Motor neuron (in vitro differentiated cells): ENCODE measurements at regions not wholly inside any gene's neighbourhood (a gene's known extent, or its start where the extent isn't known, plus 50 kb on each side); places are given as distances from the start of the nearest gene placed in this dataset.
"Not testable (repeated sequence)": the region's sequence is repeated elsewhere in the genome, so short reads cannot be mapped to it uniquely, and the experiment has no call there.

Experiments
- ATAC-seq, 8 experiments: fragments of 200-7000 bp; cut with Tn5 transposase; replicated peaks in 6 of 8; 2 replicates each; pipeline ENCODE4 v1.8.0; 2021; ENCODE audit warnings: mild to moderate bottlenecking in 8 of 8, moderate library complexity in 8 of 8
- H3K27ac ChIP-seq, 2 donors: fragments of 250-450 bp; sonication (Bioruptor Pico); 2 replicates each; pipeline ENCODE4 v1.9.0; 2021; ENCODE audit warnings: antibody characterized with exemption in 2 of 2, mild to moderate bottlenecking in 2 of 2, moderate library complexity in 1 of 2
- H3K4me1 ChIP-seq, 2 donors: fragments of 250-450 bp; sonication (Bioruptor Pico); replicated peaks in 1 of 2; 2 replicates each; pipeline ENCODE4 v1.6.1; 2021; ENCODE audit warnings: antibody characterized with exemption in 2 of 2, mild to moderate bottlenecking in 2 of 2, moderate library complexity in 1 of 2
- H3K4me3 ChIP-seq, 5 donors: fragments of 250-450 bp; sonication (Bioruptor Pico); 2 replicates each; pipeline ENCODE4 v1.9.0; 2021; ENCODE audit warnings: antibody characterized with exemption in 5 of 5, mild to moderate bottlenecking in 5 of 5, moderate library complexity in 4 of 5
- WGBS, 10 experiments: fragments of 450-650 bp; shearing (Covaris generic); methylation state at CpG; one replicate each; pipeline ENCODE4 v1.0.0; 2022; 5-methylcytosine and 5-hydroxymethylcytosine counted together
- in situ Hi-C, 9 experiments: fragments of 400-800 bp; cut with MboI; loops; one replicate each; pipeline ENCODE4 v1.15.0; 2021; ENCODE audit warnings: low sequenced_read_pairs in 9 of 9, low pct_unique_long_range_greater_than_20kb in 2 of 9; ENCODE audit not compliant: unreplicated experiment in 9 of 9

DNA sequence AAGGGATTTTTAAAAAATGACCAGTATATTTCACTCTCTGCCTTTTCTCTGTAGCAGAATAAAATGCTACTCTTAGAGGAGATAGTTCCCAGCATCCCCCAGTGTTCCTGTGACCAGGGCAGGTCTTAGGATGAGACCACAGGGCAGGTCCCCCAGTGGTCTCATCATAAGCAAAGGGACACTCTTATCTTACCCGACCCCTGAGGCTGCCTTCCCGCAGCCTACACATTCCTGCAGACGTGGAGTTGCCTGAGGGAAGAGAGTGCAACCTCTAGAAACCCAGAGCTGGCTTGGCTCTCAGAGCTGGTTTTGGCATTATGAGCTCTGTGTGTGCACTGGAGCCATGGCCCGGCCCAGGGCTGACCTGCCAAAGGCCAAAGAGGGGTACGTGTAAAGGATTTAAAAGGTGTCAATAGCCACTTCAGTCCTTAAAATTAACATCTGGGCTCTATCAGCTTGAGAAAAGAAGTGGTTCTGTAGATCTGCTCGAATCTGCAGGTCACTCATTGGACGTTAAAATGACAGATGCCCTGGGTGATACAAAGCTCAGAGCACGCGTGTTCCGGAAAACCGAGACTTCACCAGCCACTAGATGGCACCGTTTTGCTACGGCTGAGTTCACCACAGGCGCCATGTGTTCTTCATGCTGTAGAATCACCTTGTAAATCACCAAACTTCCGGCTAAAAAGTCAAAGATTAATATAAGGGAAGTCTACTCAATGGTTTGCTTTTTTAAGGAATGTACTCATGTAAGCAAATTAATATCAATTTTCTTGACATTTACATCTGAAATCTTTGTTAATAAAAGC, 60.4 kb upstream of the GPR31 start:
- in situ Hi-C loops: loop anchor here in 2 of 9 experiments (25.0 kb wide), 1 partner anchor 144 kb away; no protein-coding TSS in a partner anchor
- 0 to 35% (median 5%) methylated on average over 1 to 3 of the region's 15 CpGs; no CpG with 5 or more reads in 4 of the 10 experiments for WGBS, 10 experiments
- not testable (repeated sequence) for H3K27ac ChIP-seq, H3K4me1 ChIP-seq, H3K4me3 ChIP-seq
- peak; percentile 63 to 94 (median 76) for ATAC-seq

DNA sequence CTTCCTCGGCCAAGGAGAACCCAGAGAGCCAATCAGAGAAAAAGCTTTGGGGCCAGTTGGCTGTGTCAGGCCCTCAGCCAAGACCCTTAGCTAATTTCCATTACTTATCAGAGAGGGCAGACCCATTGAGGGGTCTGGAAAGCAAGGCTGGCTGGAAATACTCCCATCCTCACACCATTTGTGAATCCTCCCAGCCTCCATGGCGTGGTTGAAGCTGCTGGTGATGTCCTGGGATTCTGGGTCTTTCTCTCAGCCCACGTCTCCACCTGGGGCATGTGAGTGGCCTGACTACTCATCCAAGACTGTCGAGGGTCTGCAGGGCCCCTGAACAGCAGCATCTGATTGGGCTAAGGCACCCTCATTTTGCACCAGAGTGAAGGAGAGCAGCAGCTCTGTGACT, 61.3 kb upstream of the GPR31 start:
- WGBS, 10 experiments: 82% methylated on average over 2 of the region's 4 CpGs; no CpG with 5 or more reads in 9 of the 10 experiments
- H3K4me3 ChIP-seq, H3K4me1 ChIP-seq, H3K27ac ChIP-seq, ATAC-seq: not testable (repeated sequence)
- in situ Hi-C loops: loop anchor here in 2 of 9 experiments (25.0 kb wide), 1 partner anchor 143 kb away; no protein-coding TSS in a partner anchor

GRCh38 chr6:167219967-167220512, 62.3 kb upstream of the GPR31 start:
- no peak for ATAC-seq
- in situ Hi-C loops: loop anchor here in 2 of 9 experiments (25.0 kb wide), 1 partner anchor 142 kb away; no protein-coding TSS in a partner anchor
- WGBS, 10 experiments: 17 to 100% (median 75%) methylated on average over 1 to 6 of the region's 19 CpGs; no CpG with 5 or more reads in 1 of the 10 experiments
- Histone ChIP-seq H3K27ac (no peak overlapping the region), H3K4me1 (peaks cover 5 to 10% of the 10 kb centered on the region in 2 donors), H3K4me3 (no peak overlapping the region)

- no peak overlapping the region for H3K27ac ChIP-seq
- in situ Hi-C loops: loop anchor here in 2 of 9 experiments (25.0 kb wide), 1 partner anchor 141 kb away; no protein-coding TSS in a partner anchor
- ATAC-seq: no peak
- WGBS, 10 experiments: 40 to 88% (median 73%) methylated on average over 1 to 9 of the region's 19 CpGs; no CpG with 5 or more reads in 3 of the 10 experiments
- H3K4me1 ChIP-seq: peaks cover 19 to 22% of the 10 kb centered on the region in 2 donors
- H3K4me3 ChIP-seq: no peak overlapping the region
Measured at GRCh38 chr6:167221400-167222201, 63.8 kb upstream of the GPR31 start.

DNA sequence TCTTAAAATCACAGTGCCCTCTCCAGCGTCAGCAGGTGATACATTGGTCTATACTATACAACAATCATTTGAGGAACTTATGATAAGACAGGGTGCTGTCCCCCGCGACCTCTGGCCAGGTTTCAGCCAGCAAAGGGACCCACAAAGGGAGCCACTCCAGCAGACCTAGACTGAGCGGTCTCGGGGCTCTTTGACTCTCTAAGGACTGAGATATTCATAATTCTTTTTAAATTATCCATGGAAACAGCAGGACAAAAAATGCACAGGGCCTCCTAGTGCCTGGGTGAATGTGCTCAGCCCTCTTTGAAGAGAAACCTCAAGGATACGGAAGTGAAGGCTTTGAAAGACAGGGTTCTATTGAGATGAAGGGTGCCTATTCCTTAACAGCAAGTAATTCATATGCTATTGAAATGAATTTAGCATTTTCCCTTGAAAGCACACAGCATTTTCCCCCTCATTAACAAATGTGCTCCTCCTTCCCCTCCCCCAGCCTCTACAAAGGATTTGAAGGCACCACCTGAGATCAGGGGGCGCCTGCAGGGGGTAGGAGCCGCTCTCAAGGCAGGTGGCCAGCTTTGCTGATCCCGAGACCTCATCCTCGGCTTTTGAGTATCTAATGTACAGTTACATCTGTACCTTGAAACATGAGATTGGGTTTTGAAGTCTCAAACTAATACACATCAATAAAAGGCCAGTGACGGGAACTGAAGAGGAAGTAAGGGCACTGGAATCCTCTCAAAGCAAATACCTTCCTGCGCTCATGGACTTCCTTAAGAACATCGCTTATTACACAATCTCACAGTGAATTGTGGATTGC, 65.3 kb upstream of the UNC93A start:
- Histone ChIP-seq H3K4me1 (peaks cover 35 to 39% of the 10 kb centered on the region in 2 donors), H3K27ac (peak overlapping the region in 1 of 2 donors; percentile 23)
- ATAC-seq: peak in 5 of 8 experiments; percentile 37 to 58 (median 48)
- WGBS, 10 experiments: 0 to 100% (median 67%) methylated on average over 1 to 6 of the region's 13 CpGs; no CpG with 5 or more reads in 2 of the 10 experiments
- in situ Hi-C loops, H3K4me3 ChIP-seq: not testable (repeated sequence)

DNA sequence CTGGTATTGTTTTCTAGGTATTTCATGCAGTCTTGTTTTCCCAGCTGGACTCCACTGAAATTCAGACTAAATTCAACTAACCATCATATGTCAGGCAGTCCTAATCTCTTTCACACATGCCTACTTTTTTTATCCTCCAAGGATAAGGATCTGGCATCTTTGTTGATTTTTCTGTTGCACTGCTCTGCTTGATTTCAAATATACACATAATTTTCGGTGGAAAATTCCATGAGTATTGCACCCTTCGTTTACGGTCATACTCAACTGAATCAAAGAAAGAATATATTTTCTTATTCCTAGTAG, 64.8 kb upstream of the UNC93A start:
- Histone ChIP-seq H3K4me1 (peaks cover 35 to 39% of the 10 kb centered on the region in 2 donors), H3K27ac (no peak overlapping the region), H3K4me3 (no peak overlapping the region)
- WGBS, 10 experiments: 0 to 80% (median 69%) methylated on average over 1 to 3 of the region's 3 CpGs; no CpG with 5 or more reads in 1 of the 10 experiments
- ATAC-seq: no peak
- in situ Hi-C loops: no loop called here

- Histone ChIP-seq H3K4me1 (peaks cover 35 to 39% of the 10 kb centered on the region in 2 donors), H3K27ac (no peak overlapping the region), H3K4me3 (no peak overlapping the region)
- in situ Hi-C loops: no loop called here
- no peak for ATAC-seq
- WGBS, 10 experiments: 61 to 100% (median 71%) methylated on average over 1 to 7 of the region's 9 CpGs; no CpG with 5 or more reads in 1 of the 10 experiments
Measured at GRCh38 chr6:167226791-167227190, 64.3 kb upstream of the UNC93A start.

DNA sequence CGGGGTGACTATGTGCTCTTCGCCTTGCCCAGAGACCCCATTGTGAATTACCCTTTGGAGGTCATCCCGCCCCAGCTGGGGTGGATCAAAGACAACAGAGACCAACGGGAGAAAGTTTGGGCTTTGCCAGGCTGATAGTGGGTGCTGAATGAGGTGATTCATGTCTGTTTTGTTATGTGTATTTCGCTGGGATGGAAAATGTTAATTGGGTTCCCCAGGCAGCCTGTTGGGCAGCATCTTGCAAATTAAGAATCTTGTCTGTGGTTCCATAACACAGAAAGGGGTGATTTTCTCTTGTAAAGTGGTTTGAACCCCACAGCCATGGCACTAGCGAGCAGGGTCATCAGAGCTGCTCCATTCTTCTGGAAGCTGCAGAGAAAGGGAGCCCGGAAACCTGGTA, 63.1 kb upstream of the UNC93A start:
- in situ Hi-C loops: no loop called here
- peak overlapping the region in 3 of 5 donors; percentile 1 to 15 (median 14) for H3K4me3 ChIP-seq
- ATAC-seq: peak in 4 of 8 experiments; percentile 15 to 69 (median 62)
- 0 to 100% (median 18%) methylated on average over 1 to 5 of the region's 7 CpGs; no CpG with 5 or more reads in 2 of the 10 experiments for WGBS, 10 experiments
- peak overlapping the region in 1 of 2 donors; percentile 62 for H3K27ac ChIP-seq
- peaks cover 35 to 40% of the 10 kb centered on the region in 2 donors for H3K4me1 ChIP-seq

- WGBS, 10 experiments: 5 to 100% (median 49%) methylated on average over 1 to 4 of the region's 4 CpGs; no CpG with 5 or more reads in 2 of the 10 experiments
- Histone ChIP-seq H3K27ac (no peak overlapping the region), H3K4me3 (peak overlapping the region in 2 of 5 donors; percentile 3 to 9), H3K4me1 (peaks cover 43% of the 10 kb centered on the region in 2 donors)
- ATAC-seq: no peak
- in situ Hi-C loops: no loop called here
Measured at GRCh38 chr6:167229586-167229985, 61.5 kb upstream of the UNC93A start.

DNA sequence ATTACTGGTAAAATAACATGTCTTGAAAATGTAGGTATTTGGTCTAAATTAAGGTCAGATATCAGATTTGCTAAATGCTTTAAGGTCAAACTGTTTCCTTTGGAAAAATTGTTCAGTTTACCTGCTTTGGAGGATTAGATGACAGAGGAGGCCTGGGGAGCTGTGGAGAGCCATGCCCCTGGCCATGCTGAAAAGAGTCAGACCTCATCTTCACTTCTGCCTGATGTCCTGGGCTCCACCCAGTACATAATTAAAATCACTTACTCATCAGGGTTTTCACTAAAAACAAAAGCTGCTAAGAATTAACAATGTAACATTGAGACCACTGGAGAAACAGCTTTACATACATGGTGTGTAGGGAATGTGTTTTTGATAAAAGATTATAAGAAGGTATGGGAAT, 60.8 kb upstream of the UNC93A start:
- in situ Hi-C loops: no loop called here

DNA sequence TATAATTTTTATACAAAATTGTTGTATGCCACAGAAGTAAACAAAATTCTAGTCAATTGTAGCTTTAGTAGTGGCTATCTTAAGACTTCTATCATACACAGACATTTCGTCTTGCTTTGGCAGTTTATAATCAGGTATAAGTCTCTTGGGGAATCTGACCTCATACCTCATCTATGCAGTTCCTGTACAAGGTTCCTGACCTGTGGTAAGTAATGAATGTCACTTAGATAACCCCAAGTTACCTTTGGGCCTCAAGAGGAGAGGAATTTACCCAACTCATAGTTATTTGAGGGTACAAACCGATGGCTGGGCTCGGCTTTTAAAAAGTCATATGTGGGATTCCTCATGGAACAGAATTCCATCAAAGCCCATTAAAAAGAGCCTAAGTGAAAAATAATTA, 58.8 kb upstream of the UNC93A start:
- WGBS, 10 experiments: 0 to 84% (median 75%) methylated on average over 1 to 3 of the region's 3 CpGs; no CpG with 5 or more reads in 2 of the 10 experiments
- H3K4me1 ChIP-seq: peaks cover 34 to 43% of the 10 kb centered on the region in 2 donors
- ATAC-seq: no peak
- no peak overlapping the region for H3K4me3 ChIP-seq
- in situ Hi-C loops: no loop called here
- no peak overlapping the region for H3K27ac ChIP-seq

More for the DNA sequence above, 60.8 kb upstream of the UNC93A start:
- ATAC-seq: peak in 3 of 8 experiments; percentile 67 to 84 (median 78)
- H3K27ac ChIP-seq: no peak overlapping the region
- H3K4me1 ChIP-seq: peaks cover 42 to 43% of the 10 kb centered on the region in 2 donors
- H3K4me3 ChIP-seq: no peak overlapping the region

GRCh38 chr6:167233490-167233889, 57.6 kb upstream of the UNC93A start:
- no peak overlapping the region for H3K4me3 ChIP-seq
- H3K27ac ChIP-seq: no peak overlapping the region
- peak in 1 of 8 experiments; percentile 20 for ATAC-seq
- in situ Hi-C loops: no loop called here
- WGBS, 10 experiments: 13 to 58% (median 25%) methylated on average over 1 to 5 of the region's 6 CpGs; no CpG with 5 or more reads in 2 of the 10 experiments
- peaks cover 38 to 43% of the 10 kb centered on the region in 2 donors for H3K4me1 ChIP-seq
